ENCODE measurements at regions not wholly inside any gene's neighbourhood (a gene's known extent, or its start where the extent isn't known, plus 50 kb on each side); places are given as distances from the start of the nearest gene placed in this dataset.

DNA sequence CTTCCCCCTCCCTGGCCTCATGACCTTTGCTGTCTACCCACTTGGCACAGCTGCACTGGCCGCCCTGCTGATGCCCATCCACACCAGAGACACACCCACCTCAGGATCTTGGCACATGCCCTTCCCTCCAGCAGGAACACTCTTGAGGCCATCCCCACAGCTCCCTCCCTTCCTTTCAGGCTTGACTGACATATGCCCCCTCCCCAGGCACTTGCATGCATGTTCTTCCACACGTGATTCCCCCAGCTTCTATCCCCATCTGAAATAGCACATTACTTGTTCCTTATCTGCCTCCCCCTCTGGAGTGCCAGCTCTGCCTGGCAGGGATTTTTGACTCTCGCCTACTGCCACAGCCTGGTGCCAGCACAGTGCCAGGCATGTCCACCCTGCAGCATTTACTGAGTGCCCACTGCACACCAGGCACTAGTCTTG, 98.5 kb upstream of the SLC25A33 start:
- no peak overlapping the region for H2AFZ ChIP-seq (ENCODE audit: insufficient read depth, low read depth, low read length, poor library complexity, severe bottlenecking)

DNA sequence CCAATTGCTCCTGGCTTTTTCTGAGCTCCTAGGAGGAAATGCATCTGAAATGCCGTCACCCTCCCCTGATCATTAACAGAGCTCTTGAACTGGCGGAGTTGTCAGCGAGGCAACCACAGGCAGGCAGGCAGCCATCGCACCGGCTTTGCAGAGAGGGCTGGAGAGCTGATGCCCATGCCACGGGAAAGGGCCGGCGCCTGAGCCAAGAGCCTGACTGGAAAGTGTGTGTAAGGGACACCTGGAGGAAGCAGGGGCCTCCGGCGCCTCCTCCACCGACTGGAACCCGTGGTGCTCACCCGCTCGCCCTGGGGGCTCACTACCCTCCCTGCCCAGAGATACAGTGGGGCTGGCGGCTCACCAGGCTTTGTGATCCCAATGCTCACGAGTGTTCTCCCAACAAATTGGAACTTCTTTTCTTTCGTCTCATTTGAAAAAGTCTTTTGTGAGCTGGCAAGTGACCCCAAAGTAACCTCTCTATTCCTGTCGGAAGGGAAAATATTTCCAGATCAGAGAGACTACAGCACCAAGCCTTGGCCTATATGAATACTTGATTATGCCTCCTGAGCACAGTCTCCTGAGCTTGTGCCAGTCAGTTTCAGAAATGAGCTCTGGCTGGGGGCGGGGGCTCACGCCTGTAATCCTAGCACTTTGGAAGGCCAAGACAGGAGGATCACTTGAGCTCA, 97.7 kb upstream of the SLC25A33 start:
- Histone ChIP-seq H3K4me2 (replicated peaks; ENCODE audit: low read depth, low read length, poor library complexity, severe bottlenecking) (no peak overlapping the region), H3K4me3 (ENCODE audit: control extremely low read depth in 1 of 5, extremely low read depth in 1 of 5, insufficient read depth in 1 of 5, low read depth in 2 of 5, low read length in 4 of 5) (no peak overlapping the region), H3K9me3 (ENCODE audit: control extremely low read depth in 1 of 3, control insufficient read depth in 2 of 3, insufficient read depth in 1 of 3, low read length in 2 of 3) (no peaks in the 10 kb centered on the region), H3K36me3 (replicated peaks in 1 of 2; ENCODE audit: control extremely low read depth in 1 of 2, control insufficient read depth in 1 of 2, extremely low read depth in 1 of 2, insufficient read depth in 2 of 2, low read length in 1 of 2) (no peaks in the 10 kb centered on the region), H3K27ac (ENCODE audit: low read length in 2 of 2) (no peak overlapping the region), H3K9ac (ENCODE audit: low read length) (no peak overlapping the region), H2AFZ (ENCODE audit: insufficient read depth, low read depth, low read length, poor library complexity, severe bottlenecking) (no peak overlapping the region), H4K20me1 (ENCODE audit: control insufficient read depth, insufficient read depth, low read length, poor library complexity, severe bottlenecking) (no peaks in the 10 kb centered on the region), H3K79me2 (ENCODE audit: control insufficient read depth, insufficient read depth, low read length) (no peaks in the 10 kb centered on the region), H3K27me3 (replicated peaks in 1 of 4; ENCODE audit: control extremely low read depth in 1 of 4, control insufficient read depth in 3 of 4, insufficient read depth in 4 of 4, low read length in 3 of 4) (peaks cover 0 to 2% (median 0%) of the 10 kb centered on the region in 4 experiments), H3K4me1 (ENCODE audit: control insufficient read depth in 2 of 2, insufficient read depth in 2 of 2, low read length in 2 of 2) (no peaks in the 10 kb centered on the region)
- ChIA-PET CTCF (interaction anchor here (0.8 to 1.2 kb wide), 2 partner anchors 14 kb away, joined by 3 read pairs; no protein-coding TSS in a partner anchor), POLR2A (interaction anchor here (0.9 kb wide), 1 partner anchor 8 kb away, joined by 3 read pairs; no protein-coding TSS in a partner anchor)
- Mint-ChIP-seq H3K9me3 (ENCODE audit: insufficient read depth) (no peaks in the 10 kb centered on the region), H3K4me1 (no peaks in the 10 kb centered on the region), H3K4me3 (no peak overlapping the region), H3K27me3 (peaks cover 12% of the 10 kb centered on the region), H3K27ac (no peak overlapping the region)
- TF ChIP-seq EZH2 (IDR thresholded peaks at IDR 0.05; ENCODE audit: borderline replicate concordance, insufficient read depth, low read depth, low read length, poor library complexity, severe bottlenecking): no peak
- TF ChIP-seq, protein P1, sequence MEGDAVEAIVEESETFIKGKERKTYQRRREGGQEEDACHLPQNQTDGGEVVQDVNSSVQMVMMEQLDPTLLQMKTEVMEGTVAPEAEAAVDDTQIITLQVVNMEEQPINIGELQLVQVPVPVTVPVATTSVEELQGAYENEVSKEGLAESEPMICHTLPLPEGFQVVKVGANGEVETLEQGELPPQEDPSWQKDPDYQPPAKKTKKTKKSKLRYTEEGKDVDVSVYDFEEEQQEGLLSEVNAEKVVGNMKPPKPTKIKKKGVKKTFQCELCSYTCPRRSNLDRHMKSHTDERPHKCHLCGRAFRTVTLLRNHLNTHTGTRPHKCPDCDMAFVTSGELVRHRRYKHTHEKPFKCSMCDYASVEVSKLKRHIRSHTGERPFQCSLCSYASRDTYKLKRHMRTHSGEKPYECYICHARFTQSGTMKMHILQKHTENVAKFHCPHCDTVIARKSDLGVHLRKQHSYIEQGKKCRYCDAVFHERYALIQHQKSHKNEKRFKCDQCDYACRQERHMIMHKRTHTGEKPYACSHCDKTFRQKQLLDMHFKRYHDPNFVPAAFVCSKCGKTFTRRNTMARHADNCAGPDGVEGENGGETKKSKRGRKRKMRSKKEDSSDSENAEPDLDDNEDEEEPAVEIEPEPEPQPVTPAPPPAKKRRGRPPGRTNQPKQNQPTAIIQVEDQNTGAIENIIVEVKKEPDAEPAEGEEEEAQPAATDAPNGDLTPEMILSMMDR (IDR thresholded peaks at IDR 0.05): no peak
- intact Hi-C loops (cut with micrococcal nuclease): no loop called here
- no peak for DNase-seq
- no peak for ATAC-seq (ENCODE audit: low read depth)
- WGBS (ENCODE audit: insufficient coverage): 86% methylated on average over 16 of the region's 20 CpGs

More for the DNA sequence above, 98.5 kb upstream of the SLC25A33 start:
- no peaks in the 10 kb centered on the region for H3K4me1 Mint-ChIP-seq
- H3K4me1 ChIP-seq (ENCODE audit: control insufficient read depth in 2 of 2, insufficient read depth in 2 of 2, low read length in 2 of 2): no peaks in the 10 kb centered on the region
- DNase-seq: no peak
- no peak overlapping the region for H3K4me3 Mint-ChIP-seq
- ChIA-PET CTCF (interaction anchor here (1.2 kb wide), 1 partner anchor 14 kb away, joined by 3 read pairs; no protein-coding TSS in a partner anchor), POLR2A (no interaction called here)
- no peaks in the 10 kb centered on the region for H3K79me2 ChIP-seq (ENCODE audit: control insufficient read depth, insufficient read depth, low read length)
- H3K27ac Mint-ChIP-seq: no peak overlapping the region
- H3K9ac ChIP-seq (ENCODE audit: low read length): no peak overlapping the region
- H3K9me3 Mint-ChIP-seq (ENCODE audit: insufficient read depth): no peaks in the 10 kb centered on the region
- H3K27me3 ChIP-seq (replicated peaks in 1 of 4; ENCODE audit: control extremely low read depth in 1 of 4, control insufficient read depth in 3 of 4, insufficient read depth in 4 of 4, low read length in 3 of 4): no peaks in the 10 kb centered on the region
- H3K27me3 Mint-ChIP-seq: peaks cover 12% of the 10 kb centered on the region
- no peak overlapping the region for H3K4me2 ChIP-seq (replicated peaks; ENCODE audit: low read depth, low read length, poor library complexity, severe bottlenecking)
- WGBS (ENCODE audit: insufficient coverage): 90% methylated on average over 3 of the region's 3 CpGs
- H4K20me1 ChIP-seq (ENCODE audit: control insufficient read depth, insufficient read depth, low read length, poor library complexity, severe bottlenecking): no peaks in the 10 kb centered on the region
- TF ChIP-seq, protein P1 (IDR thresholded peaks at IDR 0.05): no peak
- intact Hi-C loops (cut with micrococcal nuclease): no loop called here
- H3K9me3 ChIP-seq (ENCODE audit: control extremely low read depth in 1 of 3, control insufficient read depth in 2 of 3, insufficient read depth in 1 of 3, low read length in 2 of 3): no peaks in the 10 kb centered on the region
- H3K27ac ChIP-seq (ENCODE audit: low read length in 2 of 2): no peak overlapping the region
- H3K4me3 ChIP-seq (ENCODE audit: control extremely low read depth in 1 of 5, extremely low read depth in 1 of 5, insufficient read depth in 1 of 5, low read depth in 2 of 5, low read length in 4 of 5): no peak overlapping the region
- no peaks in the 10 kb centered on the region for H3K36me3 ChIP-seq (replicated peaks in 1 of 2; ENCODE audit: control extremely low read depth in 1 of 2, control insufficient read depth in 1 of 2, extremely low read depth in 1 of 2, insufficient read depth in 2 of 2, low read length in 1 of 2)
- no peak for ATAC-seq (ENCODE audit: low read depth)
